Astrocyte (in vitro differentiated cells and primary cell): ENCODE measurements at regions not wholly inside any gene's neighbourhood (a gene's known extent, or its start where the extent isn't known, plus 50 kb on each side); places are given as distances from the start of the nearest gene placed in this dataset.
"Not testable (repeated sequence)": the region's sequence is repeated elsewhere in the genome, so short reads cannot be mapped to it uniquely, and the experiment has no call there.

Experiments used
- DNase-seq: peaks from one replicate; pipeline ENCODE4 v3.0.0-alpha.2; 2010; ENCODE audit warnings: low read depth
- FAIRE-seq: peaks from 2 replicates; lab custom pipeline; 2011; peaks lifted over from hg19 to GRCh38; lab: Jason Lieb, UNC
- H2AFZ ChIP-seq: 2 replicates; pipeline ENCODE4 v1.6.0; 2012; ENCODE audit warnings: low read depth, low read length, inconsistent platforms
- H3K27ac ChIP-seq: 2 replicates; pipeline ENCODE4 v1.5.1; 2011; ENCODE audit warnings: low read depth, low read length, inconsistent platforms
- H3K27me3 ChIP-seq: 2 replicates; pipeline ENCODE4 v1.6.0; 2011; ENCODE audit warnings: low read length, inconsistent platforms; ENCODE audit not compliant: insufficient read depth
- H3K36me3 ChIP-seq: 2 replicates; pipeline ENCODE4 v1.5.1; 2011; ENCODE audit warnings: low read length, inconsistent platforms; ENCODE audit not compliant: insufficient read depth
- H3K4me1 ChIP-seq: 2 replicates; pipeline ENCODE4 v1.5.1; 2011; ENCODE audit warnings: low read length, inconsistent platforms; ENCODE audit not compliant: insufficient read depth
- H3K4me2 ChIP-seq: 2 replicates; pipeline ENCODE4 v1.6.0; 2012; ENCODE audit warnings: low read length, inconsistent platforms
- H3K4me3 ChIP-seq: 2 replicates; pipeline ENCODE4 v1.5.1; 2011; ENCODE audit warnings: low read depth, mild to moderate bottlenecking, low read length, inconsistent platforms; ENCODE audit not compliant: insufficient read depth
- H3K79me2 ChIP-seq: 2 replicates; pipeline ENCODE4 v1.6.0; 2012; ENCODE audit warnings: mild to moderate bottlenecking, low read length, inconsistent platforms; ENCODE audit not compliant: insufficient read depth
- H3K9ac ChIP-seq: 2 replicates; pipeline ENCODE4 v1.6.0; 2012; ENCODE audit warnings: mild to moderate bottlenecking, low read length, inconsistent platforms
- H3K9me3 ChIP-seq: 2 replicates; pipeline ENCODE4 v1.5.1; 2012; ENCODE audit warnings: low read depth, mild to moderate bottlenecking, low read length, inconsistent platforms; ENCODE audit not compliant: insufficient read depth
- H4K20me1 ChIP-seq: 2 replicates; pipeline ENCODE4 v1.6.0; 2012; ENCODE audit warnings: low read length, inconsistent platforms; ENCODE audit not compliant: insufficient read depth
- H3K27ac Mint-ChIP-seq: one replicate; pipeline ENCODE4 v1.8.0; 2021; ENCODE audit warnings: mild to moderate bottlenecking, mixed read lengths; ENCODE audit not compliant: unreplicated experiment
- H3K27me3 Mint-ChIP-seq: one replicate; pipeline ENCODE4 v1.8.0; 2021; ENCODE audit warnings: low read depth, mixed read lengths; ENCODE audit not compliant: unreplicated experiment
- H3K36me3 Mint-ChIP-seq: one replicate; pipeline ENCODE4 v1.8.0; 2021; ENCODE audit warnings: low read depth, mixed read lengths; ENCODE audit not compliant: unreplicated experiment
- H3K4me1 Mint-ChIP-seq: one replicate; pipeline ENCODE4 v1.8.0; 2021; ENCODE audit warnings: low read depth, mixed read lengths; ENCODE audit not compliant: unreplicated experiment
- H3K4me3 Mint-ChIP-seq: one replicate; pipeline ENCODE4 v1.8.0; 2021; ENCODE audit warnings: mild to moderate bottlenecking, moderate library complexity, mixed read lengths; ENCODE audit not compliant: unreplicated experiment
- H3K9me3 Mint-ChIP-seq: one replicate; pipeline ENCODE4 v1.8.0; 2021; ENCODE audit warnings: mild to moderate bottlenecking, mixed read lengths; ENCODE audit not compliant: unreplicated experiment
- EZH2 ChIP-seq: IDR thresholded peaks from 2 replicates; pipeline ENCODE4 v1.6.1; 2012; ENCODE audit warnings: mild to moderate bottlenecking, low read length, inconsistent platforms; ENCODE audit not compliant: insufficient read depth
- TF ChIP-seq, protein P1 (sequence below): IDR thresholded peaks from 2 replicates; pipeline ENCODE4 v1.5.1; 2011; ENCODE audit warnings: low read depth, mild to moderate bottlenecking, inconsistent platforms, low read length, moderate library complexity; ENCODE audit not compliant: insufficient read depth

DNA sequence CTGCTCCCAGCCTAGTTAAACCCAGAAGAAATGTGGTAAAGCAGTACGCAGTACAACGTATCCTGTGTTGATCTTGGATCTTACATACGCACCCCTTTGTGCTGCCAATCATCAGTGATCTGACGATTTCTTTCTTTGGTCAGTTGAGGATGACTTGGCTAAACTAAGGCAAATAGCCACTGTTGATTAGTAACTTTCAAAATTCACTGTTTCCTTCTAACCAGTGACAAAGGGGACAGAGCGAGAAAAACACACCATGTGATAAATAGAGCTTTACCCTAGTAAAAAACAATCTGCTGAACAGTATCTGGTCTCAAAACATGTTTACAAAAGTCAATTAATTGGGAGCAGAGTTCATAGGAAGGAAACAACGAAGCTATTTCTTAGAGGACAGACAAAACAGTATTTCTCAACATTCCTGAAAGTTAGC, 123.2 kb upstream of the RAB18 start:
- Histone ChIP-seq H4K20me1 (no peaks in the 10 kb centered on the region), H3K4me2 (no peak overlapping the region), H3K27ac (no peak overlapping the region), H2AFZ (no peak overlapping the region), H3K27me3 (no peaks in the 10 kb centered on the region), H3K4me1 (no peaks in the 10 kb centered on the region), H3K36me3 (no peaks in the 10 kb centered on the region), H3K9me3 (no peaks in the 10 kb centered on the region), H3K9ac (no peak overlapping the region), H3K4me3 (no peak overlapping the region), H3K79me2 (no peaks in the 10 kb centered on the region)
- no peak overlapping the region for H3K27ac Mint-ChIP-seq
- DNase-seq (no peak), FAIRE-seq (no peak)
- no peaks in the 10 kb centered on the region for H3K36me3 Mint-ChIP-seq
- no peak overlapping the region for H3K4me3 Mint-ChIP-seq
- peaks cover 6% of the 10 kb centered on the region for H3K9me3 Mint-ChIP-seq
- TF ChIP-seq, protein P1, sequence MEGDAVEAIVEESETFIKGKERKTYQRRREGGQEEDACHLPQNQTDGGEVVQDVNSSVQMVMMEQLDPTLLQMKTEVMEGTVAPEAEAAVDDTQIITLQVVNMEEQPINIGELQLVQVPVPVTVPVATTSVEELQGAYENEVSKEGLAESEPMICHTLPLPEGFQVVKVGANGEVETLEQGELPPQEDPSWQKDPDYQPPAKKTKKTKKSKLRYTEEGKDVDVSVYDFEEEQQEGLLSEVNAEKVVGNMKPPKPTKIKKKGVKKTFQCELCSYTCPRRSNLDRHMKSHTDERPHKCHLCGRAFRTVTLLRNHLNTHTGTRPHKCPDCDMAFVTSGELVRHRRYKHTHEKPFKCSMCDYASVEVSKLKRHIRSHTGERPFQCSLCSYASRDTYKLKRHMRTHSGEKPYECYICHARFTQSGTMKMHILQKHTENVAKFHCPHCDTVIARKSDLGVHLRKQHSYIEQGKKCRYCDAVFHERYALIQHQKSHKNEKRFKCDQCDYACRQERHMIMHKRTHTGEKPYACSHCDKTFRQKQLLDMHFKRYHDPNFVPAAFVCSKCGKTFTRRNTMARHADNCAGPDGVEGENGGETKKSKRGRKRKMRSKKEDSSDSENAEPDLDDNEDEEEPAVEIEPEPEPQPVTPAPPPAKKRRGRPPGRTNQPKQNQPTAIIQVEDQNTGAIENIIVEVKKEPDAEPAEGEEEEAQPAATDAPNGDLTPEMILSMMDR = no peak
- TF ChIP-seq EZH2 = no peak
- H3K4me1 Mint-ChIP-seq = peaks cover 4% of the 10 kb centered on the region
- H3K27me3 Mint-ChIP-seq = no peaks in the 10 kb centered on the region

DNA sequence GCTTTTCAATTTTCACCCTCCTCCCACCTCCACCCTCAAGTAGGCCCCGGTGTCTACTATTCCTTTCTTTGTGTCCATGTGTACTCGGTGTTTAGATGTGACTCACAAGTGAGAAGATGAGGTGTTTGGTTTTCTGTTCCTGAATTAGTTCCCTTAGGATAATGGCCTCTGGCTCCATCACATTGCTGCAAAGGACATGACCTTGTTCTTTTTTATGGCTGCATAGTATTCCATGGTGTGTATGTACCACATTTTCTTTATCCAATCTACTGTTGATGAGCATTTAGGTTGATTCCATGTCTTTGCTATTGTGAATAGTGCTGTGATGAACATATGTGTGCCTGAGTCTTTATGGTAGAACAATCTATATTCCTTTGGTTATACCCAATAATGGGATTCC, 125.1 kb upstream of the RAB18 start:
- not testable (repeated sequence) for H3K27ac Mint-ChIP-seq, H4K20me1 ChIP-seq, H3K27me3 Mint-ChIP-seq, H3K4me3 Mint-ChIP-seq, H3K9ac ChIP-seq, DNase-seq, H2AFZ ChIP-seq, H3K9me3 ChIP-seq, H3K79me2 ChIP-seq, H3K4me1 Mint-ChIP-seq, H3K4me3 ChIP-seq, H3K4me1 ChIP-seq, FAIRE-seq, H3K36me3 ChIP-seq, H3K36me3 Mint-ChIP-seq, H3K27me3 ChIP-seq, H3K9me3 Mint-ChIP-seq, H3K4me2 ChIP-seq, H3K27ac ChIP-seq

DNA sequence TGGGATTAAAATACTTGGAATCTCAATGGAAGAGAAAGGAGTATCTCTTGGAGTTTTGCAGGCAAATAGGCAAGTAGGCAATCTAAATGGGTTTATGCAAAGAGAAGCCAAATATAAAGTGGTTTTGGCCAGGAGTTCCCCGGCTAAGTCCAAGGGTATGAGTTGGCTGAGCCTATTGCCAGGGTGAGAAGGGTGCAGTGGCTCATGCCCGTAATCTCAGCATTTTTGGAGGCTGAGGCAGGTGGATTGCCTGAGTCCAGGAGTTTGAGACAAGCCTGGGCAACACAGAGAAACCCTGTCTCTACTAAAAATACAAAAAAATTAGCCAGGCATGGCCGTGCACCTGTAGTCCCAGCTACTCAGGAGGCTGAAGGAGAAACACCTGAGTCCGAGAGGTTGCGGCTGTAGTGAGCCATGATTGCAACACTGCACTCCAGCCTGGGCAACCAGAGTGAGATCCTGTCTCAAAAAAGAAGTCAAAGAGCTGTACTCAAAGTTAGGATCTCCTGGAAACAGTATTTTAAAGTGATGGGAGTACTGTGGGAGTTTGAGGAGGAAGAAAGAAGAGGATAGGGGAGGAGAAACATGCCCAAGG, 130.4 kb upstream of the RAB18 start:
- Histone ChIP-seq H3K4me1 (no peaks in the 10 kb centered on the region), H4K20me1 (no peaks in the 10 kb centered on the region), H3K9ac (no peak overlapping the region), H3K27ac (no peak overlapping the region), H3K9me3 (no peaks in the 10 kb centered on the region), H3K4me2 (no peak overlapping the region), H3K4me3 (no peak overlapping the region), H3K27me3 (no peaks in the 10 kb centered on the region), H2AFZ (no peak overlapping the region), H3K79me2 (no peaks in the 10 kb centered on the region), H3K36me3 (no peaks in the 10 kb centered on the region)
- Mint-ChIP-seq H3K27me3 (peaks cover 2% of the 10 kb centered on the region), H3K9me3 (no peaks in the 10 kb centered on the region), H3K4me3 (no peak overlapping the region), H3K36me3 (no peaks in the 10 kb centered on the region), H3K27ac (no peak overlapping the region), H3K4me1 (no peaks in the 10 kb centered on the region)
- TF ChIP-seq, protein P1 = no peak
- TF ChIP-seq EZH2 = no peak
- DNase-seq = no peak
- FAIRE-seq = no peak
